Endothelial cell of umbilical vein (primary cell): ENCODE measurements at regions not wholly inside any gene's neighbourhood (a gene's known extent, or its start where the extent isn't known, plus 50 kb on each side); places are given as distances from the start of the nearest gene placed in this dataset.

Experiments used
- BruUV-seq: library from RNA; stranded (reverse); fragments of 400-500 nt; replicated peaks from 2 replicates; lab custom pipeline; 2021; lab: Mats Ljungman, UMichigan
- CTCF ChIA-PET: fragments of 300-600, 350-600 bp; sonication (Branson Sonifier 250); formaldehyde crosslinking; loops from one replicate; lab custom pipeline; 2021; ENCODE audit warnings: antibody characterized with exemption, inconsistent platforms; lab: Charles Lee
- POLR2A ChIA-PET: fragments of 300-600, 350-600 bp; sonication (Branson Sonifier 250); formaldehyde crosslinking; loops from one replicate; lab custom pipeline; 2021; ENCODE audit warnings: antibody characterized with exemption, inconsistent platforms; lab: Charles Lee
- DNase-seq: peaks from one replicate; pipeline ENCODE4 v3.0.0-alpha.2; 2011; ENCODE audit warnings: low read depth, low spot score
- FAIRE-seq: peaks from 2 replicates; lab custom pipeline; 2011; peaks lifted over from hg19 to GRCh38; lab: Jason Lieb, UNC
- H2AFZ ChIP-seq: 2 replicates; pipeline ENCODE4 v1.6.0; 2012; ENCODE audit warnings: low read depth, low read length, control low read depth, inconsistent platforms
- H3K27ac ChIP-seq: 2 replicates; pipeline ENCODE4 v1.5.1; 2011; ENCODE audit warnings: low read depth, mild to moderate bottlenecking, control low read depth, low read length, moderate library complexity; ENCODE audit not compliant: insufficient read depth
- H3K27me3 ChIP-seq, 2 experiments: 2 replicates each; pipeline versions ENCODE4 v1.6.0 to v1.6.1; 2011; ENCODE audit warnings: low read length in 2 of 2, mixed read lengths in 1 of 2; ENCODE audit not compliant: control insufficient read depth in 2 of 2, insufficient read depth in 2 of 2
- H3K36me3 ChIP-seq, 2 experiments: 2 replicates in 1 of 2; 3 replicates in 1 of 2; pipeline ENCODE4 v1.5.1; 2011; ENCODE audit warnings: low read length in 2 of 2, mild to moderate bottlenecking in 1 of 2, moderate library complexity in 1 of 2; ENCODE audit not compliant: control insufficient read depth in 2 of 2, insufficient read depth in 2 of 2; ENCODE audit errors: extremely low read depth in 1 of 2
- H3K4me1 ChIP-seq: 3 replicates; pipeline ENCODE4 v1.5.1; 2011; ENCODE audit warnings: mild to moderate bottlenecking, low read length; ENCODE audit not compliant: control insufficient read depth, insufficient read depth; ENCODE audit errors: extremely low read depth
- H3K4me2 ChIP-seq: 2 replicates; pipeline ENCODE4 v1.6.1; 2011; ENCODE audit warnings: low read length, control low read depth, mixed read lengths; ENCODE audit not compliant: insufficient read depth
- H3K4me3 ChIP-seq, 3 experiments: fragments of 200-600 bp in 1 of 3; sonication (generic), shearing (Covaris generic) in 1 of 3; replicated peaks in 1 of 3; 2 replicates each; pipeline ENCODE4 v1.5.1; 2011 to 2016; ENCODE audit warnings: control low read depth in 3 of 3, low read length in 3 of 3, mild to moderate bottlenecking in 2 of 3, inconsistent platforms in 1 of 3, low read depth in 1 of 3, moderate library complexity in 1 of 3; ENCODE audit not compliant: insufficient read depth in 1 of 3
- H3K79me2 ChIP-seq: 2 replicates; pipeline ENCODE4 v1.6.0; 2012; ENCODE audit warnings: low read length, inconsistent platforms; ENCODE audit not compliant: control insufficient read depth, insufficient read depth
- H3K9ac ChIP-seq: replicated peaks from 2 replicates; pipeline ENCODE3; 2011; ENCODE audit warnings: low read length, control low read depth; ENCODE audit not compliant: insufficient read depth; ENCODE audit errors: extremely low read depth
- H3K9me1 ChIP-seq: replicated peaks from 3 replicates; pipeline ENCODE4 v1.6.0; 2011; ENCODE audit warnings: mild to moderate bottlenecking, low read length; ENCODE audit not compliant: control insufficient read depth, insufficient read depth; ENCODE audit errors: extremely low read depth
- H3K9me3 ChIP-seq: replicated peaks from 2 replicates; pipeline ENCODE4 v1.5.1; 2012; ENCODE audit warnings: low read length, inconsistent platforms; ENCODE audit not compliant: control insufficient read depth, insufficient read depth
- H4K20me1 ChIP-seq: replicated peaks from 2 replicates; pipeline ENCODE3; 2011; ENCODE audit warnings: mild to moderate bottlenecking, low read length; ENCODE audit not compliant: control insufficient read depth, insufficient read depth; ENCODE audit errors: extremely low read depth
- EZH2 ChIP-seq: IDR thresholded peaks from 2 replicates; pipeline ENCODE4 v1.6.1; 2012; ENCODE audit warnings: borderline replicate concordance, low read depth, mild to moderate bottlenecking, moderate library complexity, low read length, inconsistent platforms; ENCODE audit not compliant: severe bottlenecking
- FOS ChIP-seq: IDR thresholded peaks from 2 replicates; pipeline ENCODE4 v1.6.1; 2011; ENCODE audit warnings: mild to moderate bottlenecking, low read length, moderate library complexity, borderline replicate concordance; ENCODE audit not compliant: insufficient read depth
- GATA2 ChIP-seq: IDR thresholded peaks from 2 replicates; pipeline ENCODE4 v1.7.0; 2011; ENCODE audit warnings: low read depth, mild to moderate bottlenecking, moderate library complexity, mixed read lengths, low read length; ENCODE audit not compliant: insufficient read length, insufficient read depth
- JUN ChIP-seq: IDR thresholded peaks from 2 replicates; pipeline ENCODE4 v1.6.1; 2011; ENCODE audit warnings: borderline replicate concordance, low read depth; ENCODE audit not compliant: insufficient read length, insufficient read depth
- MYC ChIP-seq: IDR thresholded peaks from one replicate; pipeline ENCODE4 v1.6.1; 2011; ENCODE audit warnings: mild to moderate bottlenecking, low read depth, low read length
- POLR2A ChIP-seq: IDR thresholded peaks from 2 replicates; pipeline ENCODE4 v1.6.1; 2012; ENCODE audit warnings: low read depth, mild to moderate bottlenecking, control low read depth, low read length
- POLR2AphosphoS5 ChIP-seq: IDR thresholded peaks from 2 replicates; pipeline ENCODE4 v1.6.1; 2012; ENCODE audit warnings: low read depth, mild to moderate bottlenecking, control low read depth, low read length, moderate library complexity; ENCODE audit not compliant: insufficient read depth
- dilution Hi-C: fragments of 300-500 bp; cut with MboI; formaldehyde crosslinking; loops from one replicate; pipeline ENCODE4 v1.15.0; 2019; ENCODE audit warnings: low sequenced_read_pairs; ENCODE audit not compliant: extremely low pct_ligation_motif_present
- intact Hi-C: fragments of 100-400 bp; cut with micrococcal nuclease; formaldehyde crosslinking; loops from one replicate; pipeline ENCODE4 v1.10.0; 2022
- TF ChIP-seq, protein P1 (sequence below), 2 donors: IDR thresholded peaks; 1 replicate in 1 of 2; 2 replicates in 1 of 2; pipeline ENCODE4 v1.5.1; 2011; ENCODE audit warnings: low read length in 2 of 2, mild to moderate bottlenecking in 2 of 2, moderate library complexity in 2 of 2, control low read depth in 1 of 2, inconsistent platforms in 1 of 2, low read depth in 1 of 2; ENCODE audit not compliant: insufficient read depth in 1 of 2; ENCODE audit errors: extremely low read depth in 1 of 2
- TF ChIP-seq, protein P2 (sequence below): IDR thresholded peaks from 2 replicates; pipeline ENCODE4 v1.6.1; 2011; ENCODE audit not compliant: insufficient read depth, insufficient read length

DNA sequence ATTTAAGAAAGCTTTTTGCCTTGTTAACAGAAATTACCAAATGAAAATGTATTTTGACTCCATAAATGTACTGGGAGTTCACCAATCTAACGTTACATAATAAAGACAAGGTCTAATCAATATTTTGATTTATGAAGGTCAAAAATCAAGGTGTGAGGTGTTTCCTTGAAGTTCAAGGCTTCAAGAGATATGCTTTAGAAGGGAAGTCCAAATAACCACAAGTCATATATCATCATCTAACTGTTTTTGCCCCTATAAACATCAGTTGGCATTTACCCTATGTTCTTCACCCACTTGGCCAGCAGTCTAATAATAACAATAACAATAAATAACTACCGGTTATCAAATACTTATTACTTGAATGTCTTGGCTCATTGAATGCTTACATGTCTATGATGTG lies 196.1 kb upstream of the ID2 start:
- DNase-seq: no peak
- no peak overlapping the region for H3K4me2 ChIP-seq
- ChIA-PET POLR2A (no interaction called here), CTCF (no interaction called here)
- TF ChIP-seq MYC (no peak), EZH2 (no peak), JUN (no peak), FOS (no peak), POLR2A (no peak), GATA2 (no peak), POLR2AphosphoS5 (no peak)
- TF ChIP-seq, protein P1, sequence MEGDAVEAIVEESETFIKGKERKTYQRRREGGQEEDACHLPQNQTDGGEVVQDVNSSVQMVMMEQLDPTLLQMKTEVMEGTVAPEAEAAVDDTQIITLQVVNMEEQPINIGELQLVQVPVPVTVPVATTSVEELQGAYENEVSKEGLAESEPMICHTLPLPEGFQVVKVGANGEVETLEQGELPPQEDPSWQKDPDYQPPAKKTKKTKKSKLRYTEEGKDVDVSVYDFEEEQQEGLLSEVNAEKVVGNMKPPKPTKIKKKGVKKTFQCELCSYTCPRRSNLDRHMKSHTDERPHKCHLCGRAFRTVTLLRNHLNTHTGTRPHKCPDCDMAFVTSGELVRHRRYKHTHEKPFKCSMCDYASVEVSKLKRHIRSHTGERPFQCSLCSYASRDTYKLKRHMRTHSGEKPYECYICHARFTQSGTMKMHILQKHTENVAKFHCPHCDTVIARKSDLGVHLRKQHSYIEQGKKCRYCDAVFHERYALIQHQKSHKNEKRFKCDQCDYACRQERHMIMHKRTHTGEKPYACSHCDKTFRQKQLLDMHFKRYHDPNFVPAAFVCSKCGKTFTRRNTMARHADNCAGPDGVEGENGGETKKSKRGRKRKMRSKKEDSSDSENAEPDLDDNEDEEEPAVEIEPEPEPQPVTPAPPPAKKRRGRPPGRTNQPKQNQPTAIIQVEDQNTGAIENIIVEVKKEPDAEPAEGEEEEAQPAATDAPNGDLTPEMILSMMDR (IDR thresholded peaks at IDR 0.05; ENCODE audit: extremely low read depth in 1 of 2, insufficient read depth in 1 of 2, low read depth in 1 of 2, low read length in 2 of 2): no peak
- TF ChIP-seq, protein P2, sequence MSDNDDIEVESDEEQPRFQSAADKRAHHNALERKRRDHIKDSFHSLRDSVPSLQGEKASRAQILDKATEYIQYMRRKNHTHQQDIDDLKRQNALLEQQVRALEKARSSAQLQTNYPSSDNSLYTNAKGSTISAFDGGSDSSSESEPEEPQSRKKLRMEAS: no peak
- dilution Hi-C loops (no loop called here), intact Hi-C loops (no loop called here)
- H3K27ac ChIP-seq: no peak overlapping the region
- H4K20me1 ChIP-seq: no peaks in the 10 kb centered on the region
- no peaks in the 10 kb centered on the region for H3K9me3 ChIP-seq
- H3K27me3 ChIP-seq: no peaks in the 10 kb centered on the region
- H2AFZ ChIP-seq: no peak overlapping the region
- H3K79me2 ChIP-seq: no peaks in the 10 kb centered on the region
- no peaks in the 10 kb centered on the region for H3K4me1 ChIP-seq
- no peak overlapping the region for H3K9ac ChIP-seq
- BruUV-seq: no TSS peak
- FAIRE-seq: no peak
- no peaks in the 10 kb centered on the region for H3K9me1 ChIP-seq
- no peaks in the 10 kb centered on the region for H3K36me3 ChIP-seq
- H3K4me3 ChIP-seq: no peak overlapping the region
